IMR-90 (cell line): ENCODE measurements at regions not wholly inside any gene's neighbourhood (a gene's known extent, or its start where the extent isn't known, plus 50 kb on each side); places are given as distances from the start of the nearest gene placed in this dataset.

Source experiments
- ATAC-seq: fragments of 200-7000 bp; cut with Tn5 transposase; 2 replicates; pipeline ENCODE4 v1.9.1; 2020; ENCODE audit warnings: low read depth, mild to moderate bottlenecking, moderate library complexity
- BruUV-seq: library from RNA; stranded (reverse); fragments of 400-500 nt; replicated peaks from 2 replicates; lab custom pipeline; 2021; lab: Mats Ljungman, UMichigan
- CTCF ChIA-PET: fragments of 300-600 bp; formaldehyde crosslinking; extraction: SDS; loops from one replicate; lab custom pipeline; 2021; ENCODE audit warnings: antibody characterized with exemption; lab: Yijun Ruan, JAX
- POLR2A ChIA-PET: fragments of 300-600 bp; sonication (Branson Sonifier 250); formaldehyde crosslinking; loops from one replicate; lab custom pipeline; 2022; ENCODE audit warnings: antibody characterized with exemption; ENCODE audit not compliant: unreplicated experiment; lab: Charles Lee
- DNase-seq: peaks from one replicate; pipeline ENCODE4 v3.0.0; 2013
- H2AFZ ChIP-seq: replicated peaks from 2 replicates; pipeline ENCODE3; 2013; ENCODE audit warnings: low read length, mild to moderate bottlenecking; ENCODE audit not compliant: poor library complexity
- H2AK5ac ChIP-seq: 2 replicates; pipeline ENCODE4 v1.6.1; 2013; ENCODE audit warnings: low read depth, low read length, inconsistent platforms
- H2AK9ac ChIP-seq: replicated peaks from 2 replicates; pipeline ENCODE3; 2013; ENCODE audit warnings: mild to moderate bottlenecking, low read depth, low read length, moderate library complexity; ENCODE audit not compliant: poor library complexity
- H2BK120ac ChIP-seq: 2 replicates; pipeline ENCODE4 v1.6.1; 2013; ENCODE audit warnings: low read depth, low read length, inconsistent platforms
- H2BK15ac ChIP-seq: 3 replicates; pipeline ENCODE4 v1.6.1; 2013; ENCODE audit warnings: low read depth, low read length, inconsistent platforms
- H2BK20ac ChIP-seq: 2 replicates; pipeline ENCODE4 v1.6.1; 2013; ENCODE audit warnings: low read depth, mild to moderate bottlenecking, inconsistent platforms, low read length, moderate library complexity
- H2BK5ac ChIP-seq: 2 replicates; pipeline ENCODE4 v1.6.1; 2013; ENCODE audit warnings: mild to moderate bottlenecking, low read depth, low read length, inconsistent platforms; ENCODE audit not compliant: poor library complexity, severe bottlenecking
- H3K14ac ChIP-seq: replicated peaks from 2 replicates; pipeline ENCODE4 v1.6.1; 2013; ENCODE audit warnings: low read depth, low read length, inconsistent platforms
- H3K18ac ChIP-seq: 2 replicates; pipeline ENCODE4 v1.6.1; 2013; ENCODE audit warnings: low read depth, low read length, control low read depth
- H3K23ac ChIP-seq: 2 replicates; pipeline ENCODE4 v1.6.1; 2013; ENCODE audit warnings: low read depth, low read length, inconsistent platforms
- H3K27ac ChIP-seq: 2 replicates; pipeline ENCODE4 v1.5.1; 2013; ENCODE audit warnings: mild to moderate bottlenecking, control low read depth, low read length; ENCODE audit not compliant: insufficient read depth
- H3K27me3 ChIP-seq: 2 replicates; pipeline ENCODE4 v1.6.1; 2013; ENCODE audit warnings: low read length; ENCODE audit not compliant: control insufficient read depth, insufficient read depth
- H3K36me3 ChIP-seq: 2 replicates; pipeline ENCODE4 v1.6.1; 2013; ENCODE audit warnings: low read length, mixed read lengths; ENCODE audit not compliant: control insufficient read depth, insufficient read depth
- H3K4ac ChIP-seq: 2 replicates; pipeline ENCODE4 v1.6.1; 2013; ENCODE audit warnings: low read depth, low read length, inconsistent platforms
- H3K4me1 ChIP-seq: 2 replicates; pipeline ENCODE4 v1.6.1; 2013; ENCODE audit warnings: low read length, mixed read lengths; ENCODE audit not compliant: control insufficient read depth, insufficient read depth
- H3K4me2 ChIP-seq: 2 replicates; pipeline ENCODE4 v1.6.1; 2013; ENCODE audit warnings: low read depth, mild to moderate bottlenecking, control low read depth, low read length, moderate library complexity
- H3K4me3 ChIP-seq: 2 replicates; pipeline ENCODE4 v1.5.1; 2013; ENCODE audit warnings: low read depth, mild to moderate bottlenecking, control low read depth, low read length, moderate library complexity; ENCODE audit not compliant: insufficient read depth
- H3K56ac ChIP-seq: 2 replicates; pipeline ENCODE4 v1.6.1; 2013; ENCODE audit warnings: low read length, inconsistent platforms; ENCODE audit not compliant: insufficient read depth; ENCODE audit errors: extremely low read depth
- H3K79me1 ChIP-seq, 2 experiments: 2 replicates each; pipeline ENCODE4 v1.6.1; 2013; ENCODE audit warnings: low read length in 2 of 2, inconsistent platforms in 1 of 2, low read depth in 1 of 2
- H3K9ac ChIP-seq: 2 replicates; pipeline ENCODE4 v1.6.1; 2013; ENCODE audit warnings: low read depth, low read length, control low read depth
- H3K9me1 ChIP-seq: 2 replicates; pipeline ENCODE4 v1.6.1; 2013; ENCODE audit warnings: low read length, inconsistent platforms; ENCODE audit not compliant: insufficient read depth
- H3K9me3 ChIP-seq: 2 replicates; pipeline ENCODE4 v1.6.1; 2013; ENCODE audit warnings: low read length; ENCODE audit not compliant: control insufficient read depth, insufficient read depth
- H4K20me1 ChIP-seq: 2 replicates; pipeline ENCODE4 v1.6.1; 2013; ENCODE audit warnings: low read length, inconsistent platforms; ENCODE audit not compliant: insufficient read depth
- H4K5ac ChIP-seq: 2 replicates; pipeline ENCODE4 v1.6.1; 2013; ENCODE audit warnings: mild to moderate bottlenecking, low read depth, low read length, control low read depth
- H4K8ac ChIP-seq, 2 experiments: 2 replicates each; pipeline ENCODE4 v1.6.1; 2013; ENCODE audit warnings: low read depth in 2 of 2, low read length in 2 of 2, control low read depth in 1 of 2, inconsistent platforms in 1 of 2
- H4K91ac ChIP-seq: 2 replicates; pipeline ENCODE4 v1.6.1; 2013; ENCODE audit warnings: low read depth, low read length, inconsistent platforms; ENCODE audit not compliant: insufficient read depth
- BHLHE40 ChIP-seq: fragments of 150-350 bp; IDR thresholded peaks from 2 replicates; pipeline ENCODE4 v1.6.1; 2016; ENCODE audit warnings: mild to moderate bottlenecking, low read depth, low read length
- CEBPB ChIP-seq: IDR thresholded peaks from 2 replicates; pipeline ENCODE4 v1.6.1; 2012; ENCODE audit warnings: low read depth, low read length, improper control_type of control experiment
- CHD1 ChIP-seq: IDR thresholded peaks from 2 replicates; pipeline ENCODE4 v1.6.1; 2012; ENCODE audit warnings: low read depth, low read length, improper control_type of control experiment
- FOS ChIP-seq: fragments of 150-350 bp; IDR thresholded peaks from 2 replicates; pipeline ENCODE4 v1.6.1; 2016; ENCODE audit warnings: low read depth, low read length
- MAFK ChIP-seq: IDR thresholded peaks from 2 replicates; pipeline ENCODE4 v1.6.1; 2012; ENCODE audit warnings: low read depth, low read length, improper control_type of control experiment
- MAZ ChIP-seq: IDR thresholded peaks from 2 replicates; pipeline ENCODE4 v1.6.1; 2012; ENCODE audit warnings: low read depth, mild to moderate bottlenecking, low read length, improper control_type of control experiment, moderate library complexity, borderline replicate concordance
- MXI1 ChIP-seq: IDR thresholded peaks from 2 replicates; pipeline ENCODE4 v1.6.1; 2012; ENCODE audit warnings: low read depth, mild to moderate bottlenecking, low read length, moderate library complexity, borderline replicate concordance
- NFE2L2 ChIP-seq: fragments of 150-350 bp; IDR thresholded peaks from 2 replicates; pipeline ENCODE4 v1.6.1; 2016; ENCODE audit warnings: low read depth, mild to moderate bottlenecking, low read length
- POLR2A ChIP-seq: IDR thresholded peaks from 2 replicates; pipeline ENCODE4 v1.6.1; 2012; ENCODE audit warnings: mild to moderate bottlenecking, low read depth, low read length
- RAD21 ChIP-seq: IDR thresholded peaks from 2 replicates; pipeline ENCODE4 v1.6.1; 2012; ENCODE audit warnings: low read length, improper control_type of control experiment
- RCOR1 ChIP-seq: IDR thresholded peaks from 2 replicates; pipeline ENCODE4 v1.6.1; 2012; ENCODE audit warnings: mild to moderate bottlenecking, low read length, improper control_type of control experiment; ENCODE audit not compliant: insufficient replicate concordance
- RFX5 ChIP-seq: IDR thresholded peaks from 2 replicates; pipeline ENCODE4 v1.8.0; 2012; ENCODE audit warnings: low read depth, mild to moderate bottlenecking, low read length, moderate library complexity
- SMC3 ChIP-seq: fragments of 150-350 bp; IDR thresholded peaks from 2 replicates; pipeline ENCODE4 v1.6.1; 2016; ENCODE audit warnings: low read depth, mild to moderate bottlenecking, antibody characterized with exemption, low read length, moderate library complexity
- WGBS, 2 experiments: methylation state at CpG; one replicate each; pipeline versions ENCODE4 v1.1.5 to v1.1.7; 2013; ENCODE audit warnings: missing lambda C conversion rate in 2 of 2; ENCODE audit not compliant: insufficient read length in 1 of 2; ENCODE audit errors: extremely low coverage in 2 of 2; 5-methylcytosine and 5-hydroxymethylcytosine counted together
- dilution Hi-C: fragments of 300-500 bp; cut with HindIII; formaldehyde crosslinking; loops from one replicate; pipeline ENCODE4 v1.14.3; 2018; ENCODE audit warnings: low sequenced_read_pairs; ENCODE audit not compliant: unreplicated experiment
- in situ Hi-C: fragments of 300-500 bp; cut with MboI; formaldehyde crosslinking; loops from 3 replicates; pipeline ENCODE4 v1.14.3; 2019; ENCODE audit warnings: low sequenced_read_pairs, inconsistent platforms, mixed read lengths
- intact Hi-C: fragments of 100-400 bp; cut with micrococcal nuclease; formaldehyde crosslinking; loops from 2 replicates; pipeline ENCODE4 v1.10.0; 2022
- TF ChIP-seq, protein P1 (sequence below): fragments of 150-350 bp; IDR thresholded peaks from 2 replicates; pipeline ENCODE4 v1.6.1; 2016; ENCODE audit warnings: low read depth, mild to moderate bottlenecking, low read length, moderate library complexity, borderline replicate concordance
- TF ChIP-seq, protein P2 (sequence below): conservative IDR thresholded peaks from 2 replicates; pipeline ENCODE4 v1.5.1; 2012; ENCODE audit warnings: mild to moderate bottlenecking, low read depth, low read length, improper control_type of control experiment
- TF ChIP-seq, protein P3 (sequence below): fragments of 150-350 bp; IDR thresholded peaks from 2 replicates; pipeline ENCODE4 v1.6.1; 2017; ENCODE audit warnings: mild to moderate bottlenecking, antibody characterized with exemption, low read length, low read depth

DNA sequence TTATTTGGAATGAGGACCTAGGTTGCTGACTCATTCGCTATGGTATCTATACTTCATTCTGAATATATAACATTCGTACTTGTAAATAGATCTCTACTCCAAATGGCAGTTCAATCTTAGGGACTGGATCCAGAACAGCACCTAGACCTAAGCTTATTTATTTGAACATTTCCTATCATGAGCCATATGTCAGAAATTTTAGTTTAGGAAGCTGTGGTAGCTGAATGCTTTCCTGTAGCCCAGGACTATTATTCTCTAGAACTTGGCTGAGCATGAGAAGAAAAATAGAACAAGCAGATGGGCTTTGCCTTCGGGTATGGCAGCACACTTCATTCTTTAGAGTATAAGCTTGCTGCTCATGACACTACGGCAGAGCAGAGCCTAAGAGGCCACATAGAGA lies 1114.4 kb upstream of the B3GALT2 start:
- Histone ChIP-seq H3K9me1 (0 out of 2 replicates have a peak, but pooled peaks cover 3% of the 10 kb centered on the region), H3K36me3 (no peaks in the 10 kb centered on the region), H3K27me3 (no peaks in the 10 kb centered on the region), H3K56ac (no peak overlapping the region), H3K23ac (no peak overlapping the region), H4K91ac (no peak overlapping the region), H3K4me3 (no peak overlapping the region), H2AK5ac (no peak overlapping the region), H3K4ac (no peak overlapping the region), H3K27ac (no peak overlapping the region), H2BK120ac (no peak overlapping the region), H2BK15ac (no peak overlapping the region), H3K79me1 (no peaks in the 10 kb centered on the region), H3K4me2 (no peak overlapping the region), H3K18ac (no peak overlapping the region), H2BK5ac (no peak overlapping the region), H2BK20ac (0 out of 2 replicates have a peak overlapping the region, but pooled peaks have one; percentile 7), H3K9ac (no peak overlapping the region), H2AFZ (no peak overlapping the region), H4K20me1 (no peaks in the 10 kb centered on the region), H2AK9ac (no peak overlapping the region), H4K5ac (no peak overlapping the region), H3K9me3 (no peaks in the 10 kb centered on the region), H3K4me1 (no peaks in the 10 kb centered on the region; the same call in 1 of the 2 replicates), H3K14ac (no peak overlapping the region), H4K8ac (no peak overlapping the region)
- dilution Hi-C loops (no loop called here), intact Hi-C loops (no loop called here), in situ Hi-C loops (no loop called here)
- ChIA-PET CTCF (no interaction called here), POLR2A (no interaction called here)
- WGBS, 2 experiments, result 40% methylated on average over 1 of the region's 4 CpGs; no CpG with 5 or more reads in 1 of the 2 experiments
- BruUV-seq, result no TSS peak
- no peak for DNase-seq
- TF ChIP-seq, protein P1, sequence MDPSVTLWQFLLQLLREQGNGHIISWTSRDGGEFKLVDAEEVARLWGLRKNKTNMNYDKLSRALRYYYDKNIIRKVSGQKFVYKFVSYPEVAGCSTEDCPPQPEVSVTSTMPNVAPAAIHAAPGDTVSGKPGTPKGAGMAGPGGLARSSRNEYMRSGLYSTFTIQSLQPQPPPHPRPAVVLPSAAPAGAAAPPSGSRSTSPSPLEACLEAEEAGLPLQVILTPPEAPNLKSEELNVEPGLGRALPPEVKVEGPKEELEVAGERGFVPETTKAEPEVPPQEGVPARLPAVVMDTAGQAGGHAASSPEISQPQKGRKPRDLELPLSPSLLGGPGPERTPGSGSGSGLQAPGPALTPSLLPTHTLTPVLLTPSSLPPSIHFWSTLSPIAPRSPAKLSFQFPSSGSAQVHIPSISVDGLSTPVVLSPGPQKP, result no peak
- no peak for TF ChIP-seq RAD21
- TF ChIP-seq RFX5, result no peak
- TF ChIP-seq POLR2A, result no peak
- TF ChIP-seq NFE2L2, result no peak
- TF ChIP-seq CHD1, result no peak
- TF ChIP-seq CEBPB, result no peak
- TF ChIP-seq, protein P2, sequence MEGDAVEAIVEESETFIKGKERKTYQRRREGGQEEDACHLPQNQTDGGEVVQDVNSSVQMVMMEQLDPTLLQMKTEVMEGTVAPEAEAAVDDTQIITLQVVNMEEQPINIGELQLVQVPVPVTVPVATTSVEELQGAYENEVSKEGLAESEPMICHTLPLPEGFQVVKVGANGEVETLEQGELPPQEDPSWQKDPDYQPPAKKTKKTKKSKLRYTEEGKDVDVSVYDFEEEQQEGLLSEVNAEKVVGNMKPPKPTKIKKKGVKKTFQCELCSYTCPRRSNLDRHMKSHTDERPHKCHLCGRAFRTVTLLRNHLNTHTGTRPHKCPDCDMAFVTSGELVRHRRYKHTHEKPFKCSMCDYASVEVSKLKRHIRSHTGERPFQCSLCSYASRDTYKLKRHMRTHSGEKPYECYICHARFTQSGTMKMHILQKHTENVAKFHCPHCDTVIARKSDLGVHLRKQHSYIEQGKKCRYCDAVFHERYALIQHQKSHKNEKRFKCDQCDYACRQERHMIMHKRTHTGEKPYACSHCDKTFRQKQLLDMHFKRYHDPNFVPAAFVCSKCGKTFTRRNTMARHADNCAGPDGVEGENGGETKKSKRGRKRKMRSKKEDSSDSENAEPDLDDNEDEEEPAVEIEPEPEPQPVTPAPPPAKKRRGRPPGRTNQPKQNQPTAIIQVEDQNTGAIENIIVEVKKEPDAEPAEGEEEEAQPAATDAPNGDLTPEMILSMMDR, result no peak
- no peak for TF ChIP-seq RCOR1
- no peak for TF ChIP-seq SMC3
- TF ChIP-seq BHLHE40, result no peak
- no peak for TF ChIP-seq MAZ
- no peak for TF ChIP-seq FOS
- TF ChIP-seq, protein P3, sequence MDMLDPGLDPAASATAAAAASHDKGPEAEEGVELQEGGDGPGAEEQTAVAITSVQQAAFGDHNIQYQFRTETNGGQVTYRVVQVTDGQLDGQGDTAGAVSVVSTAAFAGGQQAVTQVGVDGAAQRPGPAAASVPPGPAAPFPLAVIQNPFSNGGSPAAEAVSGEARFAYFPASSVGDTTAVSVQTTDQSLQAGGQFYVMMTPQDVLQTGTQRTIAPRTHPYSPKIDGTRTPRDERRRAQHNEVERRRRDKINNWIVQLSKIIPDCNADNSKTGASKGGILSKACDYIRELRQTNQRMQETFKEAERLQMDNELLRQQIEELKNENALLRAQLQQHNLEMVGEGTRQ, result no peak
- TF ChIP-seq MXI1, result no peak
- no peak for TF ChIP-seq MAFK
- no peak for ATAC-seq
